ENCODE measurements at regions not wholly inside any gene's neighbourhood (a gene's known extent, or its start where the extent isn't known, plus 50 kb on each side); places are given as distances from the start of the nearest gene placed in this dataset.
"Not testable (repeated sequence)": the region's sequence is repeated elsewhere in the genome, so short reads cannot be mapped to it uniquely, and the experiment has no call there.

DNA sequence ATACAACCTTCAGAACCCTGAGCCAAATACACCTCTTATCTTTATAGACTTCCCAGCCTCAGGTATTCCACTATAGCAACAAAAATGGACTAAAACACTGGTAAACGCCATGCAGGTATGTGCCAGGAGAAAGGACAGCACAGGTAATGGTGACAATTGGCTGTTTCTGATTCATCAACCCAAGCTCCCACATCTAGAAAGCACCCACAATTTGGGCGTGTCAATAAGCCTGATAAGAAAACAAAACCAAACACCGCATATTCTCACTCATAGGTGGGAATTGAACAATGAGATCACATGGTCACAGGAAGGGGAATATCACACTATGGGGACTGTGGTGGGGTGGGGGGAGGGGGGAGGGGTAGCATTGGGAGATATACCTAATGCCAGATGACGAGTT, 348.5 kb downstream of the GADD45G start:
- TF ChIP-seq CTCF, POLR2AphosphoS5, POLR2A (IDR thresholded peaks at IDR 0.05): not testable (repeated sequence)
